ENCODE measurements at regions not wholly inside any gene's neighbourhood (a gene's known extent, or its start where the extent isn't known, plus 50 kb on each side); places are given as distances from the start of the nearest gene placed in this dataset.

DNA sequence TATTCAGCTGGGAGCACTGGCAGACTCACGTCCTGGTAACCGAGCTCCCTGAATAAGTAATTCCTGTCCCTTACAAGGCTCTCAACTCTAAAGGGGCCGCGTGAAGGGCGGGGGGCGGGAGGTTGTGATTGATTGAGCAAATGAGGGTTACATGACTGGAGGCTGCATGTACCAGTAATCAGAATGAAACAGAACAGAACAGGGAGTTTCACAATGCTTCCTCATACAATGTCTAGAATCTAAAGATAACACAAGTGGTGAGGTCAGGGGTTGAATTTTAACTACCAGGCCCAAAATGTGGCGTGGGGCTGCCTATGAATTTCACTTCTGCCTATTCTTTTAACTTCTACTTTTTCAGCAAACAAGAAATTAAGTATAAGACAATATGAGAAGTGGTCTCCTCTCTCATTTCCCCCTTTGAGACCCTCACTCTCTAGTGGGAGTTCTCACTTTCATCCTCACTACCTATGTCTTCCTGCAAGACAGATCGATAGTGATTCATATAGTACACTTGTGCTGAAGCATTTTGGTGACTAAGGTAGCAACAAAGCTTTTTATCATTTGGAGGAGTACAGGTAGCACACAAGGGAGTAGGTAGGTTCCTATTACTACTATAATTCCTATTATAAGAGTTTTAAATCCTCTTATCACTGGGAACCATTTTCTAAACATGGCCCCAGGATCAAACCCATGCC, 239.8 kb downstream of the KTN1 start:
- TF ChIP-seq SUZ12 (IDR thresholded peaks at IDR 0.05; ENCODE audit: extremely low read depth, insufficient read depth, insufficient read length) (no peak), YY1 (IDR thresholded peaks at IDR 0.05; ENCODE audit: insufficient read depth, insufficient read length) (no peak), ZNF274 (IDR thresholded peaks at IDR 0.05; ENCODE audit: low read depth, low read length) (no peak)
